ENCODE measurements at regions not wholly inside any gene's neighbourhood (a gene's known extent, or its start where the extent isn't known, plus 50 kb on each side); places are given as distances from the start of the nearest gene placed in this dataset.

- TF ChIP-seq CTCF (IDR thresholded peaks at IDR 0.05) (no peak), POLR2A (IDR thresholded peaks at IDR 0.05) (no peak)
Observed at GRCh38 chr11:15555161-15555560, 440.4 kb downstream of the INSC start.
